OCI-LY7 (cell line): ENCODE measurements at regions not wholly inside any gene's neighbourhood (a gene's known extent, or its start where the extent isn't known, plus 50 kb on each side); places are given as distances from the start of the nearest gene placed in this dataset.

Experiments
- EZH2phosphoT487 ChIP-seq: fragments of 200-600 bp; sonication (generic); IDR thresholded peaks from 2 replicates; pipeline ENCODE4 v1.6.1; 2018; ENCODE audit warnings: low read depth, borderline replicate concordance, mild to moderate bottlenecking, mixed run types, antibody characterized with exemption, low read length, moderate library complexity, mixed read lengths
- TF ChIP-seq, protein P1 (sequence below): fragments of 200-600 bp; sonication (generic); conservative IDR thresholded peaks from 2 replicates; pipeline ENCODE4 v1.5.1; 2014; ENCODE audit warnings: mild to moderate bottlenecking, antibody characterized with exemption, low read length, moderate library complexity, mixed read lengths

DNA sequence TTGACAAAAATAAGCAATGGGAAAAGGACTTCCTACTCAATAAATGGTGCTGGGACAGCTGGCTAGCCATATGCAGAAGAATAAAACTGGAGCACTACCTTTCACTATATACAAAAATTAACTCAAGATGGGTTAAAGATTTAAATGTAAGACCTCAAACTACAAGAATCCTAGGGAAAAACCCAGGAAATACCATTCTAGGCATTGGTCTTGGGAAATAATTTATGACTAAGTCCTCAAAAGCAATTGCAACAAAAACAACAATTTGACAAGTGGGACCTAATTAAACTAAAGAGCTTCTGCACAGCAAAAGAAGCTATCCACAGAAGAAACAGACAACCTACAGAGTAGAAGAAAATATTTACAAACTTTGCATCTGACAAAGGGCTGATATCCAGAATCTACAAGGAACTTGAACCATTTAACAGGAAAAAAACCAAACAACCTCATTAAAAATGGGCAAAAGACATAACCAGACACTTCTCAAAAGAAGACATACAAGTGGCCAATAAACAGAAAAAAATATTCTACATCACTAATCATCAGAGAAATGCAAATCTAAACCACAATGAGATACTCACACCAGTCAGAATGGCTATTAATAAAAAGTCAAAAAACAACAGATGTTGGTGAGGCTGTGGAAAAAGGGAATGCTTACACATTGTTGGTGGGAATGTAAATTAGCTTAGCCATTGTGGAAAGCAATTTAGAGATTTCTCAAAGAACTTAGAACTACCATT lies 75.2 kb upstream of the CPEB4 start:
- TF ChIP-seq, protein P1, sequence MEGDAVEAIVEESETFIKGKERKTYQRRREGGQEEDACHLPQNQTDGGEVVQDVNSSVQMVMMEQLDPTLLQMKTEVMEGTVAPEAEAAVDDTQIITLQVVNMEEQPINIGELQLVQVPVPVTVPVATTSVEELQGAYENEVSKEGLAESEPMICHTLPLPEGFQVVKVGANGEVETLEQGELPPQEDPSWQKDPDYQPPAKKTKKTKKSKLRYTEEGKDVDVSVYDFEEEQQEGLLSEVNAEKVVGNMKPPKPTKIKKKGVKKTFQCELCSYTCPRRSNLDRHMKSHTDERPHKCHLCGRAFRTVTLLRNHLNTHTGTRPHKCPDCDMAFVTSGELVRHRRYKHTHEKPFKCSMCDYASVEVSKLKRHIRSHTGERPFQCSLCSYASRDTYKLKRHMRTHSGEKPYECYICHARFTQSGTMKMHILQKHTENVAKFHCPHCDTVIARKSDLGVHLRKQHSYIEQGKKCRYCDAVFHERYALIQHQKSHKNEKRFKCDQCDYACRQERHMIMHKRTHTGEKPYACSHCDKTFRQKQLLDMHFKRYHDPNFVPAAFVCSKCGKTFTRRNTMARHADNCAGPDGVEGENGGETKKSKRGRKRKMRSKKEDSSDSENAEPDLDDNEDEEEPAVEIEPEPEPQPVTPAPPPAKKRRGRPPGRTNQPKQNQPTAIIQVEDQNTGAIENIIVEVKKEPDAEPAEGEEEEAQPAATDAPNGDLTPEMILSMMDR: no peak
- no peak for TF ChIP-seq EZH2phosphoT487
